HG02870 (cell line): ENCODE measurements at regions not wholly inside any gene's neighbourhood (a gene's known extent, or its start where the extent isn't known, plus 50 kb on each side); places are given as distances from the start of the nearest gene placed in this dataset.
"Not testable (repeated sequence)": the region's sequence is repeated elsewhere in the genome, so short reads cannot be mapped to it uniquely, and the experiment has no call there.

Experiments used
- ATAC-seq: cut with Tn5 transposase; IDR thresholded peaks from one replicate; pipeline ENCODE4 v1.9.1; 2021; ENCODE audit warnings: mild to moderate bottlenecking, moderate library complexity; ENCODE audit not compliant: unreplicated experiment

GRCh38 chr1:65059930-65060538, 88.0 kb upstream of the AK4 start:
- ATAC-seq: no peak

- ATAC-seq: no peak
These were observed 85.7 kb upstream of the AK4 start for GRCh38 chr1:65062339-65062738.

- no peak for ATAC-seq
These were observed 85.0 kb upstream of the AK4 start for GRCh38 chr1:65063025-65063424.

GRCh38 chr1:65064981-65065380, 83.0 kb upstream of the AK4 start:
- ATAC-seq: no peak

- ATAC-seq: no peak
These were observed 82.2 kb upstream of the AK4 start for GRCh38 chr1:65065524-65066418.

- no peak for ATAC-seq
These were observed 81.6 kb upstream of the AK4 start for GRCh38 chr1:65066419-65066765.

GRCh38 chr1:65066766-65067490, 81.1 kb upstream of the AK4 start:
- ATAC-seq: peak; percentile 37

- ATAC-seq: peak; percentile 34
These were observed 80.4 kb upstream of the AK4 start for GRCh38 chr1:65067491-65068201.

- peak; percentile 0 for ATAC-seq
These were observed 79.6 kb upstream of the AK4 start for GRCh38 chr1:65068202-65069010.

GRCh38 chr1:65069011-65069565, 78.9 kb upstream of the AK4 start:
- no peak for ATAC-seq

GRCh38 chr1:65072845-65073244, 75.2 kb upstream of the AK4 start:
- no peak for ATAC-seq

- peak; percentile 76 for ATAC-seq
These were observed 72.7 kb upstream of the AK4 start for GRCh38 chr1:65075123-65075976.

- no peak for ATAC-seq
These were observed 70.6 kb upstream of the AK4 start for GRCh38 chr1:65077369-65077768.

- no peak for ATAC-seq
These were observed 68.1 kb upstream of the AK4 start for GRCh38 chr1:65079941-65080340.

GRCh38 chr1:65082346-65083040, 65.5 kb upstream of the AK4 start:
- no peak for ATAC-seq

GRCh38 chr1:65083263-65083896, 64.6 kb upstream of the AK4 start:
- ATAC-seq: peak; percentile 66

GRCh38 chr1:65084066-65084465, 63.9 kb upstream of the AK4 start:
- ATAC-seq: no peak

- not testable (repeated sequence) for ATAC-seq
These were observed 60.5 kb upstream of the AK4 start for GRCh38 chr1:65087519-65087918.
